Caco-2 (cell line): ENCODE measurements at regions not wholly inside any gene's neighbourhood (a gene's known extent, or its start where the extent isn't known, plus 50 kb on each side); places are given as distances from the start of the nearest gene placed in this dataset.

ENCODE experiments used
- BruUV-seq: library from RNA; stranded (reverse); fragments of 400-500 nt; replicated peaks from 2 replicates; lab custom pipeline; 2021; lab: Mats Ljungman, UMichigan
- CTCF ChIA-PET: fragments of 300-600 bp; sonication (Branson Sonifier 250); formaldehyde crosslinking; loops from one replicate; lab custom pipeline; 2022; ENCODE audit warnings: antibody characterized with exemption; lab: Charles Lee
- POLR2A ChIA-PET: fragments of 300-600 bp; sonication (Branson Sonifier 250); formaldehyde crosslinking; loops from one replicate; lab custom pipeline; 2022; ENCODE audit warnings: antibody characterized with exemption; lab: Charles Lee
- DNase-seq, 2 experiments: peaks; one replicate each; pipeline versions ENCODE4 v3.0.0 to v3.0.0-alpha.2; 2020 to 2022
- H3K27me3 ChIP-seq: replicated peaks from 2 replicates; pipeline ENCODE4 v1.6.0; 2011; ENCODE audit warnings: low read length; ENCODE audit not compliant: control insufficient read depth, insufficient read depth
- H3K36me3 ChIP-seq: 2 replicates; pipeline ENCODE4 v1.5.1; 2011; ENCODE audit warnings: low read length; ENCODE audit not compliant: control insufficient read depth, insufficient read depth
- H3K4me1 ChIP-seq: fragments of 250-450 bp; sonication (Bioruptor Pico); 2 replicates; pipeline ENCODE4 v1.5.1; 2020; ENCODE audit warnings: mild to moderate bottlenecking
- H3K4me3 ChIP-seq: 2 replicates; pipeline ENCODE4 v1.5.1; 2011; ENCODE audit warnings: low read depth, mild to moderate bottlenecking, control low read depth, low read length
- H3K9me3 ChIP-seq: fragments of 250-450 bp; sonication (Bioruptor Pico); 2 replicates; pipeline ENCODE4 v1.5.1; 2020; ENCODE audit warnings: mild to moderate bottlenecking, moderate library complexity
- H3K27ac Mint-ChIP-seq: one replicate; pipeline ENCODE4 v1.8.0; 2022; ENCODE audit warnings: mixed read lengths; ENCODE audit not compliant: unreplicated experiment
- H3K27me3 Mint-ChIP-seq: one replicate; pipeline ENCODE4 v1.8.0; 2022; ENCODE audit warnings: mixed read lengths; ENCODE audit not compliant: insufficient read depth, unreplicated experiment
- H3K36me3 Mint-ChIP-seq: one replicate; pipeline ENCODE4 v1.8.0; 2022; ENCODE audit warnings: mild to moderate bottlenecking, mixed read lengths; ENCODE audit not compliant: insufficient read depth, unreplicated experiment
- H3K4me1 Mint-ChIP-seq: one replicate; pipeline ENCODE4 v1.8.0; 2022; ENCODE audit warnings: low read depth, mixed read lengths; ENCODE audit not compliant: unreplicated experiment
- H3K4me3 Mint-ChIP-seq: one replicate; pipeline ENCODE4 v1.8.0; 2022; ENCODE audit warnings: mild to moderate bottlenecking, moderate library complexity, mixed read lengths; ENCODE audit not compliant: unreplicated experiment
- H3K9me3 Mint-ChIP-seq: one replicate; pipeline ENCODE4 v1.8.0; 2022; ENCODE audit warnings: mixed read lengths; ENCODE audit not compliant: unreplicated experiment
- intact Hi-C: fragments of 100-400 bp; cut with micrococcal nuclease; formaldehyde crosslinking; loops from one replicate; pipeline ENCODE4 v1.10.0; 2022; ENCODE audit not compliant: unreplicated experiment
- TF ChIP-seq, protein P1 (sequence below), 2 experiments: fragments of 200-600 bp in 1 of 2; IDR thresholded peaks; 1 replicate in 1 of 2; 2 replicates in 1 of 2; pipeline versions ENCODE4 v1.5.1 to v1.8.0; 2011 to 2022; ENCODE audit warnings: antibody characterized with exemption in 1 of 2, control low read depth in 1 of 2, inconsistent platforms in 1 of 2, low read depth in 1 of 2, low read length in 1 of 2, mild to moderate bottlenecking in 1 of 2, moderate library complexity in 1 of 2; ENCODE audit not compliant: insufficient read depth in 1 of 2, severe bottlenecking in 1 of 2, unreplicated experiment in 1 of 2

DNA sequence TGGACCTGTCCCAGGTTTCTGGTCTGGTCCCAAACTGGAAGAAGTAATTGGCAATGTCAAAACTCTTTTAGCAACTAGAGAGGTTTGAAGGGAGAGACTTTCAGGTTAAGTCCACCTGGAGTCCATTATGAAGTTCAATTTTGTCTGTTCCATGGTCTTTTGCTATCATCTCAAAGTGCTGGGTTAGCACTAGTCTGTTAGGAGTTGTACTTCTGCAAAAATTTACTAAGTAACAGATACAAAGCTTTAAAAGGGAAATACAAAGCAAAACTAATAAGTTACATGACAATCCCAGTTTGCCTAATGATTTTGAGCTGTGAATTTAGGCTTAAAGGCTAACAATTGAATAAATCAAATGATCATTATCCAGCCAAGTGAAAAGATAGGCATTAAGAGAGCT, 643.9 kb downstream of the C12orf50 start:
- H3K27me3 ChIP-seq: no peaks in the 10 kb centered on the region
- POLR2A ChIA-PET: no interaction called here
- H3K9me3 ChIP-seq: no peaks in the 10 kb centered on the region
- no peak for DNase-seq
- no peaks in the 10 kb centered on the region for H3K36me3 ChIP-seq
- no peak overlapping the region for H3K4me3 ChIP-seq
- Mint-ChIP-seq H3K4me1 (peaks cover 12% of the 10 kb centered on the region), H3K4me3 (no peak overlapping the region), H3K27ac (no peak overlapping the region), H3K9me3 (no peaks in the 10 kb centered on the region), H3K36me3 (no peaks in the 10 kb centered on the region), H3K27me3 (no peaks in the 10 kb centered on the region)
- H3K4me1 ChIP-seq: no peaks in the 10 kb centered on the region
- intact Hi-C loops: no loop called here
- CTCF ChIA-PET: no interaction called here
- TF ChIP-seq, protein P1, sequence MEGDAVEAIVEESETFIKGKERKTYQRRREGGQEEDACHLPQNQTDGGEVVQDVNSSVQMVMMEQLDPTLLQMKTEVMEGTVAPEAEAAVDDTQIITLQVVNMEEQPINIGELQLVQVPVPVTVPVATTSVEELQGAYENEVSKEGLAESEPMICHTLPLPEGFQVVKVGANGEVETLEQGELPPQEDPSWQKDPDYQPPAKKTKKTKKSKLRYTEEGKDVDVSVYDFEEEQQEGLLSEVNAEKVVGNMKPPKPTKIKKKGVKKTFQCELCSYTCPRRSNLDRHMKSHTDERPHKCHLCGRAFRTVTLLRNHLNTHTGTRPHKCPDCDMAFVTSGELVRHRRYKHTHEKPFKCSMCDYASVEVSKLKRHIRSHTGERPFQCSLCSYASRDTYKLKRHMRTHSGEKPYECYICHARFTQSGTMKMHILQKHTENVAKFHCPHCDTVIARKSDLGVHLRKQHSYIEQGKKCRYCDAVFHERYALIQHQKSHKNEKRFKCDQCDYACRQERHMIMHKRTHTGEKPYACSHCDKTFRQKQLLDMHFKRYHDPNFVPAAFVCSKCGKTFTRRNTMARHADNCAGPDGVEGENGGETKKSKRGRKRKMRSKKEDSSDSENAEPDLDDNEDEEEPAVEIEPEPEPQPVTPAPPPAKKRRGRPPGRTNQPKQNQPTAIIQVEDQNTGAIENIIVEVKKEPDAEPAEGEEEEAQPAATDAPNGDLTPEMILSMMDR (IDR thresholded peaks at IDR 0.05; ENCODE audit: insufficient read depth in 1 of 2, low read depth in 1 of 2, low read length in 1 of 2, severe bottlenecking in 1 of 2, unreplicated experiment in 1 of 2): no peak
- no TSS peak for BruUV-seq

DNA sequence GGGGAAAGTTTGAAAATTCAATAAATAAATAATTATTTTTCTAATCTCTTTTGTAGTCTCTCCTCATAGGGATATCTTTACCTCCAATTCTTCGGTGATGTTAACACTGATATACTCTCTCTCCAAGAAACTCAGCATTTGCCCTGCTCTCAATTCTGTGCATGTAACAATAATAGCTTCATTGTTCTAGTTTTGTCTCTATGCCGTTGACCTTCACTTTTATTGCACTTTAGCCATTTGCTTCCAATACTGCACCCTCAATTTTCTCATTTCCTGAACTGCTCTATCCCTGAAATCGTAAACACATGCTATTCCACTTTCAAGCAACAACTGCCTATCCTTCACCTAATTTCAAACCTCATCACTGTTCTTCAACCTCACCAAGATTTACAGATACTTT, 645.0 kb downstream of the C12orf50 start:
- no TSS peak for BruUV-seq
- intact Hi-C loops: no loop called here
- CTCF ChIA-PET: no interaction called here
- Histone ChIP-seq H3K27me3 (no peaks in the 10 kb centered on the region), H3K4me1 (no peaks in the 10 kb centered on the region), H3K9me3 (no peaks in the 10 kb centered on the region), H3K4me3 (no peak overlapping the region), H3K36me3 (no peaks in the 10 kb centered on the region)
- no peaks in the 10 kb centered on the region for H3K9me3 Mint-ChIP-seq
- TF ChIP-seq, protein P1 (IDR thresholded peaks at IDR 0.05; ENCODE audit: insufficient read depth in 1 of 2, low read depth in 1 of 2, low read length in 1 of 2, severe bottlenecking in 1 of 2, unreplicated experiment in 1 of 2): no peak
- peaks cover 12% of the 10 kb centered on the region for H3K4me1 Mint-ChIP-seq
- H3K27me3 Mint-ChIP-seq: no peaks in the 10 kb centered on the region
- H3K27ac Mint-ChIP-seq: no peak overlapping the region
- DNase-seq: no peak
- POLR2A ChIA-PET: no interaction called here
- no peaks in the 10 kb centered on the region for H3K36me3 Mint-ChIP-seq
- no peak overlapping the region for H3K4me3 Mint-ChIP-seq

DNA sequence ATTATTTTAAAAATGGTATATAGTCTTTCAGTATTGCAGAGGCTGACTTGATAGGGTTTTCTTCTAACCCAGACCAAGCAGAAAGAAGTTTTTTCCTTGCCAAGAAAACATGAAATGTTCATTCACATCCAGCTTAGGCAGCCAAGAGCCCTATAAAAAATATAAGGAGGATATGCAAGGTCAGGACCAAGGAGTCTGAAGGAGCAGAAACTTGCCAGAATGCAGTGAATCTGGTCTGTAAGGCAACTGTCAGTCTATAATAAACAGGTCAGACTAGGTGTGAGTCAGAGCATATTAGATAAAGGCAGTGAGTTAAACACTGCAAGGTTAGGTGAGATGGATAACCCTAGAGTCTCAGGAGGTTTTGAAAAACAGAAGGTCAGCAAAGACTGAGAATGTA, 645.5 kb downstream of the C12orf50 start:
- no peaks in the 10 kb centered on the region for H3K4me1 ChIP-seq
- TF ChIP-seq, protein P1 (IDR thresholded peaks at IDR 0.05; ENCODE audit: insufficient read depth in 1 of 2, low read depth in 1 of 2, low read length in 1 of 2, severe bottlenecking in 1 of 2, unreplicated experiment in 1 of 2): no peak
- DNase-seq: peak in 1 of 2 experiments; percentile 9
- H3K4me3 ChIP-seq: no peak overlapping the region
- H3K36me3 Mint-ChIP-seq: no peaks in the 10 kb centered on the region
- POLR2A ChIA-PET: no interaction called here
- H3K9me3 ChIP-seq: no peaks in the 10 kb centered on the region
- no peak overlapping the region for H3K4me3 Mint-ChIP-seq
- no peaks in the 10 kb centered on the region for H3K27me3 Mint-ChIP-seq
- intact Hi-C loops: no loop called here
- H3K27me3 ChIP-seq: no peaks in the 10 kb centered on the region
- no TSS peak for BruUV-seq
- CTCF ChIA-PET: no interaction called here
- H3K27ac Mint-ChIP-seq: no peak overlapping the region
- H3K36me3 ChIP-seq: no peaks in the 10 kb centered on the region
- no peaks in the 10 kb centered on the region for H3K9me3 Mint-ChIP-seq
- H3K4me1 Mint-ChIP-seq: peaks cover 12% of the 10 kb centered on the region
